Prostate gland (tissue), 2 donors: ENCODE measurements at regions not wholly inside any gene's neighbourhood (a gene's known extent, or its start where the extent isn't known, plus 50 kb on each side); places are given as distances from the start of the nearest gene placed in this dataset.

Experiments used
- POLR2A ChIP-seq: fragments of 450-650 bp; IDR thresholded peaks from one replicate; pipeline ENCODE4 v1.6.1; 2016; ENCODE audit warnings: antibody characterized with exemption, mild to moderate bottlenecking
- TF ChIP-seq, protein P1 (sequence below), 4 experiments: fragments of 200-600 bp in 2 of 4; fragments of 450-650 bp in 2 of 4; sonication (generic) in 2 of 4; IDR thresholded peaks; 1 replicate in 3 of 4; 2 replicates in 1 of 4; pipeline ENCODE4 v1.5.1; 2016 to 2019; ENCODE audit warnings: antibody characterized with exemption in 4 of 4, mild to moderate bottlenecking in 2 of 4, moderate library complexity in 2 of 4

DNA sequence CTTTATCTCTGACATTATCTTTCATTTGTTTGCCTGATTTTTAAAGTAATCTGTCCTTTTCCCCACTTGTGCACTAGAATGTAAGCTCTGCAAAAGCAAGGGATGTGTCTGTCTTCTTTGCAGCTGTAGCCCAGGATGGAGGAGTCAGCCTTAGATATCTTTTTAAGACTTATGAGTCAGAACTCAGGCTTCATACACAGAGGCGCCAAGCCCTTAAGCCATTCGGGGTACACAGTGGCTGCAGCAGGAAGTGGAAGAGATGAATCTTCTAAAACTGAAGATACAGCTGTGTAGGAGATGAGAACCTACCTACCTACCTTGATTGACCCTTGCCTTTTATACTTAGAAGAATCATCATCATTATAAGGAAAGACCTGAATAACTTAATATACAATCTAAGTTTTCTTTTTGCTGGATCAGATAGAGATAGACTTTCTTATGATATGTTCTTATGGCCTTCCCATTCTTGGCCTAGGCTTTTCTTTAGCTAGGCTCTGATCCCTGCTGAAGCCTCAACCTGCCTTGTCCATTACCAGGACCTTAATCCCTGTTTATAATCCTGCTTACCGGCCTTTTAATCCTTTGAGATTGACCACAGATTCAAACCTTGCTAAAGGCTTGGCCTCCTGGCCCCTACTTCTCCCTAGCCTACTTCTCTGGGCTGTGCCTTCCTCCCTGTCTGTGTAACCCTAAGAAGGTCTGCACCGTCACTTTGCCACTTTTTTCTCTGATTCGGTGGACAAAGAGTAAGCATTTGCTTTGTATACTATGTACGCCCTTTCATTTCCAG is 304.5 kb downstream of the PRL start:
- TF ChIP-seq POLR2A: no peak
- TF ChIP-seq, protein P1, sequence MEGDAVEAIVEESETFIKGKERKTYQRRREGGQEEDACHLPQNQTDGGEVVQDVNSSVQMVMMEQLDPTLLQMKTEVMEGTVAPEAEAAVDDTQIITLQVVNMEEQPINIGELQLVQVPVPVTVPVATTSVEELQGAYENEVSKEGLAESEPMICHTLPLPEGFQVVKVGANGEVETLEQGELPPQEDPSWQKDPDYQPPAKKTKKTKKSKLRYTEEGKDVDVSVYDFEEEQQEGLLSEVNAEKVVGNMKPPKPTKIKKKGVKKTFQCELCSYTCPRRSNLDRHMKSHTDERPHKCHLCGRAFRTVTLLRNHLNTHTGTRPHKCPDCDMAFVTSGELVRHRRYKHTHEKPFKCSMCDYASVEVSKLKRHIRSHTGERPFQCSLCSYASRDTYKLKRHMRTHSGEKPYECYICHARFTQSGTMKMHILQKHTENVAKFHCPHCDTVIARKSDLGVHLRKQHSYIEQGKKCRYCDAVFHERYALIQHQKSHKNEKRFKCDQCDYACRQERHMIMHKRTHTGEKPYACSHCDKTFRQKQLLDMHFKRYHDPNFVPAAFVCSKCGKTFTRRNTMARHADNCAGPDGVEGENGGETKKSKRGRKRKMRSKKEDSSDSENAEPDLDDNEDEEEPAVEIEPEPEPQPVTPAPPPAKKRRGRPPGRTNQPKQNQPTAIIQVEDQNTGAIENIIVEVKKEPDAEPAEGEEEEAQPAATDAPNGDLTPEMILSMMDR (IDR thresholded peaks at IDR 0.05): no peak
